CD14-positive monocyte (primary cell): ENCODE measurements at regions not wholly inside any gene's neighbourhood (a gene's known extent, or its start where the extent isn't known, plus 50 kb on each side); places are given as distances from the start of the nearest gene placed in this dataset.

Source experiments
- DNase-seq, 3 donors: peaks; one replicate each; pipeline ENCODE4 v3.0.0-alpha.2; 2011 to 2022
- H2AFZ ChIP-seq: 2 replicates; pipeline ENCODE4 v1.6.0; 2012; ENCODE audit warnings: mild to moderate bottlenecking, low read depth, low read length, inconsistent platforms; ENCODE audit not compliant: insufficient read depth, poor library complexity, severe bottlenecking
- H3K27ac ChIP-seq, 2 donors: 1 replicate in 1 of 2; 2 replicates in 1 of 2; pipeline ENCODE4 v1.5.1; 2012 to 2013; ENCODE audit warnings: low read length in 2 of 2, control low read depth in 1 of 2, inconsistent platforms in 1 of 2, low read depth in 1 of 2, mild to moderate bottlenecking in 1 of 2
- H3K27me3 ChIP-seq, 2 donors: one replicate each; pipeline versions ENCODE4 v1.6.0 to v1.6.1; 2011 to 2013; ENCODE audit warnings: low read length in 2 of 2; ENCODE audit not compliant: control insufficient read depth in 2 of 2, insufficient read depth in 2 of 2
- H3K36me3 ChIP-seq, 2 donors: replicated peaks in 1 of 2; 1 replicate in 1 of 2; 2 replicates in 1 of 2; pipeline versions ENCODE4 v1.5.1 to v1.6.1; 2012 to 2013; ENCODE audit warnings: low read length in 2 of 2, control low read depth in 1 of 2, inconsistent platforms in 1 of 2, mild to moderate bottlenecking in 1 of 2; ENCODE audit not compliant: insufficient read depth in 2 of 2, control insufficient read depth in 1 of 2
- H3K4me1 ChIP-seq, 2 donors: 1 replicate in 1 of 2; 2 replicates in 1 of 2; pipeline versions ENCODE4 v1.5.1 to v1.6.1; 2012 to 2013; ENCODE audit warnings: low read length in 2 of 2, control low read depth in 1 of 2, inconsistent platforms in 1 of 2, mild to moderate bottlenecking in 1 of 2, moderate library complexity in 1 of 2; ENCODE audit not compliant: insufficient read depth in 2 of 2, control insufficient read depth in 1 of 2
- H3K4me2 ChIP-seq: replicated peaks from 2 replicates; pipeline ENCODE3; 2012; ENCODE audit warnings: low read length, moderate library complexity, mild to moderate bottlenecking; ENCODE audit not compliant: poor library complexity, severe bottlenecking; ENCODE audit errors: extremely low read depth
- H3K4me3 ChIP-seq, 3 experiments: fragments of 200-600 bp in 1 of 3; sonication (generic) in 1 of 3; replicated peaks in 1 of 3; 1 replicate in 2 of 3; 2 replicates in 1 of 3; pipeline ENCODE4 v1.5.1; 2011 to 2013; ENCODE audit warnings: low read length in 3 of 3, mild to moderate bottlenecking in 3 of 3, control low read depth in 2 of 3, low read depth in 2 of 3, inconsistent platforms in 1 of 3, moderate library complexity in 1 of 3
- H3K79me2 ChIP-seq: 2 replicates; pipeline ENCODE4 v1.6.0; 2012; ENCODE audit warnings: mild to moderate bottlenecking, control low read depth, inconsistent platforms, low read length, moderate library complexity; ENCODE audit not compliant: insufficient read depth
- H3K9ac ChIP-seq: 2 replicates; pipeline ENCODE4 v1.6.0; 2017; ENCODE audit warnings: low read length, mild to moderate bottlenecking; ENCODE audit not compliant: insufficient read depth, poor library complexity, severe bottlenecking
- H3K9me3 ChIP-seq, 2 donors: replicated peaks in 1 of 2; 1 replicate in 1 of 2; 2 replicates in 1 of 2; pipeline versions ENCODE4 v1.5.1 to v1.6.1; 2012 to 2013; ENCODE audit warnings: low read length in 2 of 2, control low read depth in 1 of 2; ENCODE audit not compliant: control insufficient read depth in 1 of 2, insufficient read depth in 1 of 2
- H4K20me1 ChIP-seq: 2 replicates; pipeline ENCODE4 v1.6.0; 2012; ENCODE audit warnings: mild to moderate bottlenecking, low read length, control low read depth, moderate library complexity; ENCODE audit not compliant: insufficient read depth
- H3K27ac Mint-ChIP-seq, 7 donors: one replicate each; pipeline ENCODE4 v1.8.0; 2020; ENCODE audit warnings: mild to moderate bottlenecking in 7 of 7, mixed read lengths in 7 of 7, moderate library complexity in 6 of 7, inconsistent platforms in 2 of 7
- H3K27me3 Mint-ChIP-seq, 3 donors: one replicate each; pipeline ENCODE4 v1.8.0; 2021 to 2022; ENCODE audit warnings: low read depth in 3 of 3, mild to moderate bottlenecking in 3 of 3, mixed read lengths in 3 of 3, moderate library complexity in 3 of 3, inconsistent platforms in 1 of 3
- H3K36me3 Mint-ChIP-seq, 2 donors: one replicate each; pipeline ENCODE4 v1.8.0; 2020; ENCODE audit warnings: mixed read lengths in 2 of 2, inconsistent platforms in 1 of 2, mild to moderate bottlenecking in 1 of 2
- H3K4me1 Mint-ChIP-seq: one replicate; pipeline ENCODE4 v1.8.0; 2020; ENCODE audit warnings: mild to moderate bottlenecking, mixed read lengths
- H3K4me3 Mint-ChIP-seq, 2 donors: one replicate each; pipeline ENCODE4 v1.8.0; 2020; ENCODE audit warnings: mild to moderate bottlenecking in 2 of 2, mixed read lengths in 2 of 2, moderate library complexity in 1 of 2
- H3K9me3 Mint-ChIP-seq, 7 donors: one replicate each; pipeline ENCODE4 v1.8.0; 2020 to 2022; ENCODE audit warnings: mixed read lengths in 7 of 7, mild to moderate bottlenecking in 6 of 7, moderate library complexity in 6 of 7, inconsistent platforms in 2 of 7
- WGBS: methylation state at CpG from one replicate; pipeline ENCODE4 v1.1.5; 2013; ENCODE audit warnings: missing lambda C conversion rate; ENCODE audit not compliant: insufficient coverage; 5-methylcytosine and 5-hydroxymethylcytosine counted together
- intact Hi-C, 2 donors: fragments of 100-400 bp; cut with micrococcal nuclease; formaldehyde crosslinking; loops; one replicate each; pipeline versions ENCODE4 v1.15.0 to v1.15.1; 2023
- TF ChIP-seq, protein P1 (sequence below): fragments of 200-600 bp; IDR thresholded peaks from one replicate; pipeline ENCODE4 v1.8.0; 2022; ENCODE audit warnings: antibody characterized with exemption, mild to moderate bottlenecking

DNA sequence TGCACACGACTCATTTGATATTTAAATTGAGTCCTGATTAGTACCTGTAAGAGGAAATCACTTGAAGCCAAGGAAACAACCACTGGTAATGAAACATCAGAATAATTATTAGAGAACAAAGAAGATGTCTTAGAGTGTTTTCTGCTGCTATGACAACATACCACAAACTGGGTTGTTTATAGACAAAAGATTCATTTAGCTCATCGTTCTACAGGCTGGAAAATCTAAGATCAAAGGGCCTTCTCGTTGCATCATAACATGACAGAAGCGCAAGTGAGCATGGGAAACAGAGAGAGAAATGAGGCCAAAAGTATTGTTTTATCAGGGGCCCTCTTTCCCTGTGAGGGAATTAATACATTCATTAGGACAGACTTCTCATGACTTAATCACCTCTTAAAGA, 1024.0 kb upstream of the PCDH9 start:
- H3K36me3 ChIP-seq = no peaks in the 10 kb centered on the region
- no peaks in the 10 kb centered on the region for H3K36me3 Mint-ChIP-seq
- no peaks in the 10 kb centered on the region for H3K4me1 Mint-ChIP-seq
- H3K27ac Mint-ChIP-seq = no peak overlapping the region
- no peak overlapping the region for H3K9ac ChIP-seq
- peaks cover 0 to 9% of the 10 kb centered on the region in 2 donors for H3K9me3 ChIP-seq
- H3K4me3 Mint-ChIP-seq = no peak overlapping the region
- WGBS = 60% methylated on average over 1 of the region's 4 CpGs
- H3K9me3 Mint-ChIP-seq = peaks cover 0 to 2% (median 0%) of the 10 kb centered on the region in 7 donors
- no peak overlapping the region for H3K4me3 ChIP-seq
- no peaks in the 10 kb centered on the region for H3K79me2 ChIP-seq
- intact Hi-C loops = no loop called here
- no peaks in the 10 kb centered on the region for H3K27me3 Mint-ChIP-seq
- H3K27ac ChIP-seq = no peak overlapping the region
- TF ChIP-seq, protein P1, sequence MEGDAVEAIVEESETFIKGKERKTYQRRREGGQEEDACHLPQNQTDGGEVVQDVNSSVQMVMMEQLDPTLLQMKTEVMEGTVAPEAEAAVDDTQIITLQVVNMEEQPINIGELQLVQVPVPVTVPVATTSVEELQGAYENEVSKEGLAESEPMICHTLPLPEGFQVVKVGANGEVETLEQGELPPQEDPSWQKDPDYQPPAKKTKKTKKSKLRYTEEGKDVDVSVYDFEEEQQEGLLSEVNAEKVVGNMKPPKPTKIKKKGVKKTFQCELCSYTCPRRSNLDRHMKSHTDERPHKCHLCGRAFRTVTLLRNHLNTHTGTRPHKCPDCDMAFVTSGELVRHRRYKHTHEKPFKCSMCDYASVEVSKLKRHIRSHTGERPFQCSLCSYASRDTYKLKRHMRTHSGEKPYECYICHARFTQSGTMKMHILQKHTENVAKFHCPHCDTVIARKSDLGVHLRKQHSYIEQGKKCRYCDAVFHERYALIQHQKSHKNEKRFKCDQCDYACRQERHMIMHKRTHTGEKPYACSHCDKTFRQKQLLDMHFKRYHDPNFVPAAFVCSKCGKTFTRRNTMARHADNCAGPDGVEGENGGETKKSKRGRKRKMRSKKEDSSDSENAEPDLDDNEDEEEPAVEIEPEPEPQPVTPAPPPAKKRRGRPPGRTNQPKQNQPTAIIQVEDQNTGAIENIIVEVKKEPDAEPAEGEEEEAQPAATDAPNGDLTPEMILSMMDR = no peak
- no peak overlapping the region for H2AFZ ChIP-seq
- H3K27me3 ChIP-seq = no peaks in the 10 kb centered on the region
- H3K4me2 ChIP-seq = no peak overlapping the region
- no peaks in the 10 kb centered on the region for H4K20me1 ChIP-seq
- H3K4me1 ChIP-seq = no peaks in the 10 kb centered on the region
- no peak for DNase-seq

- Histone ChIP-seq H3K9me3 (peaks cover 0 to 1% of the 10 kb centered on the region in 2 donors), H3K27me3 (no peaks in the 10 kb centered on the region), H3K27ac (no peak overlapping the region), H3K4me1 (no peaks in the 10 kb centered on the region), H4K20me1 (no peaks in the 10 kb centered on the region), H3K36me3 (no peaks in the 10 kb centered on the region), H3K79me2 (no peaks in the 10 kb centered on the region), H2AFZ (no peak overlapping the region), H3K4me2 (no peak overlapping the region), H3K4me3 (no peak overlapping the region), H3K9ac (no peak overlapping the region)
- Mint-ChIP-seq H3K4me3 (no peak overlapping the region), H3K27ac (no peak overlapping the region), H3K36me3 (no peaks in the 10 kb centered on the region), H3K4me1 (no peaks in the 10 kb centered on the region), H3K9me3 (peaks cover 0 to 1% (median 0%) of the 10 kb centered on the region in 7 donors), H3K27me3 (no peaks in the 10 kb centered on the region)
- no peak for DNase-seq
- intact Hi-C loops = no loop called here
- TF ChIP-seq, protein P1 = no peak
Measured at GRCh38 chr13:68234274-68234673, 1004.1 kb upstream of the PCDH9 start.
